ENCODE measurements at regions not wholly inside any gene's neighbourhood (a gene's known extent, or its start where the extent isn't known, plus 50 kb on each side); places are given as distances from the start of the nearest gene placed in this dataset.

GRCh38 chr3:182081096-182081495, 369.4 kb downstream of the SOX2 start:
- TF ChIP-seq, protein P1, sequence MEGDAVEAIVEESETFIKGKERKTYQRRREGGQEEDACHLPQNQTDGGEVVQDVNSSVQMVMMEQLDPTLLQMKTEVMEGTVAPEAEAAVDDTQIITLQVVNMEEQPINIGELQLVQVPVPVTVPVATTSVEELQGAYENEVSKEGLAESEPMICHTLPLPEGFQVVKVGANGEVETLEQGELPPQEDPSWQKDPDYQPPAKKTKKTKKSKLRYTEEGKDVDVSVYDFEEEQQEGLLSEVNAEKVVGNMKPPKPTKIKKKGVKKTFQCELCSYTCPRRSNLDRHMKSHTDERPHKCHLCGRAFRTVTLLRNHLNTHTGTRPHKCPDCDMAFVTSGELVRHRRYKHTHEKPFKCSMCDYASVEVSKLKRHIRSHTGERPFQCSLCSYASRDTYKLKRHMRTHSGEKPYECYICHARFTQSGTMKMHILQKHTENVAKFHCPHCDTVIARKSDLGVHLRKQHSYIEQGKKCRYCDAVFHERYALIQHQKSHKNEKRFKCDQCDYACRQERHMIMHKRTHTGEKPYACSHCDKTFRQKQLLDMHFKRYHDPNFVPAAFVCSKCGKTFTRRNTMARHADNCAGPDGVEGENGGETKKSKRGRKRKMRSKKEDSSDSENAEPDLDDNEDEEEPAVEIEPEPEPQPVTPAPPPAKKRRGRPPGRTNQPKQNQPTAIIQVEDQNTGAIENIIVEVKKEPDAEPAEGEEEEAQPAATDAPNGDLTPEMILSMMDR (IDR thresholded peaks at IDR 0.05): no peak
- TF ChIP-seq POLR2A (IDR thresholded peaks at IDR 0.05) (no peak), POLR2AphosphoS5 (IDR thresholded peaks at IDR 0.05) (no peak), EP300 (IDR thresholded peaks at IDR 0.05) (no peak)

Measured in suprapubic skin (tissue), 4 donors.